Neuronal stem cell (in vitro differentiated cells): ENCODE measurements at regions not wholly inside any gene's neighbourhood (a gene's known extent, or its start where the extent isn't known, plus 50 kb on each side); places are given as distances from the start of the nearest gene placed in this dataset.

ENCODE experiments used
- DNase-seq: peaks from one replicate; pipeline ENCODE4 v3.0.0-alpha.2; 2013; ENCODE audit warnings: low spot score
- H2AFZ ChIP-seq: one replicate; pipeline ENCODE4 v1.6.1; 2013; ENCODE audit warnings: mild to moderate bottlenecking, low read length, inconsistent platforms
- H2AK5ac ChIP-seq: 2 replicates; pipeline ENCODE4 v1.6.1; 2013; ENCODE audit warnings: low read depth, mild to moderate bottlenecking, inconsistent platforms, low read length, moderate library complexity, mixed read lengths
- H2BK120ac ChIP-seq: 2 replicates; pipeline ENCODE4 v1.6.1; 2013; ENCODE audit warnings: low read depth, mild to moderate bottlenecking, inconsistent platforms, low read length, moderate library complexity, mixed read lengths
- H2BK12ac ChIP-seq: one replicate; pipeline ENCODE4 v1.6.1; 2013; ENCODE audit warnings: low read length, inconsistent platforms
- H2BK15ac ChIP-seq: 2 replicates; pipeline ENCODE4 v1.6.1; 2013; ENCODE audit warnings: mild to moderate bottlenecking, low read length, inconsistent platforms, mixed read lengths
- H2BK5ac ChIP-seq: one replicate; pipeline ENCODE4 v1.6.1; 2013; ENCODE audit warnings: inconsistent platforms, mild to moderate bottlenecking, low read length, moderate library complexity
- H3K14ac ChIP-seq: one replicate; pipeline ENCODE4 v1.6.1; 2013; ENCODE audit warnings: low read length, inconsistent platforms
- H3K18ac ChIP-seq: 2 replicates; pipeline ENCODE4 v1.6.1; 2013; ENCODE audit warnings: low read length, inconsistent platforms
- H3K23ac ChIP-seq: 2 replicates; pipeline ENCODE4 v1.6.1; 2013; ENCODE audit warnings: low read depth, mild to moderate bottlenecking, mixed read lengths, low read length, inconsistent platforms; ENCODE audit not compliant: poor library complexity
- H3K27ac ChIP-seq: replicated peaks from 3 replicates; pipeline ENCODE4 v1.5.1; 2013; ENCODE audit warnings: low read length, inconsistent platforms
- H3K27me3 ChIP-seq, 3 experiments: 2 replicates each; pipeline ENCODE4 v1.6.1; 2013; ENCODE audit warnings: low read length in 3 of 3, mild to moderate bottlenecking in 2 of 3, inconsistent platforms in 1 of 3, low read depth in 1 of 3, mixed read lengths in 1 of 3, moderate library complexity in 1 of 3; ENCODE audit not compliant: control insufficient read depth in 3 of 3, insufficient read depth in 3 of 3
- H3K36me3 ChIP-seq, 2 donors: replicated peaks in 1 of 2; 2 replicates each; pipeline ENCODE4 v1.6.1; 2013; ENCODE audit warnings: low read length in 2 of 2; ENCODE audit not compliant: control insufficient read depth in 2 of 2, insufficient read depth in 2 of 2
- H3K4ac ChIP-seq: 2 replicates; pipeline ENCODE4 v1.6.1; 2013; ENCODE audit warnings: inconsistent platforms, mild to moderate bottlenecking, low read length, moderate library complexity
- H3K4me1 ChIP-seq, 2 donors: 1 replicate in 1 of 2; 2 replicates in 1 of 2; pipeline ENCODE4 v1.6.1; 2013; ENCODE audit warnings: low read length in 2 of 2, low read depth in 1 of 2; ENCODE audit not compliant: control insufficient read depth in 2 of 2, insufficient read depth in 1 of 2
- H3K4me2 ChIP-seq: one replicate; pipeline ENCODE4 v1.6.1; 2013; ENCODE audit warnings: mild to moderate bottlenecking, low read length, inconsistent platforms; ENCODE audit not compliant: insufficient read depth, poor library complexity, severe bottlenecking
- H3K4me3 ChIP-seq, 2 donors: 2 replicates each; pipeline ENCODE4 v1.5.1; 2013; ENCODE audit warnings: low read length in 2 of 2, mild to moderate bottlenecking in 2 of 2, inconsistent platforms in 1 of 2, moderate library complexity in 1 of 2
- H3K79me1 ChIP-seq: one replicate; pipeline ENCODE4 v1.6.1; 2013; ENCODE audit warnings: low read depth, mild to moderate bottlenecking, inconsistent platforms, low read length, moderate library complexity
- H3K9ac ChIP-seq: one replicate; pipeline ENCODE4 v1.6.1; 2013; ENCODE audit warnings: mild to moderate bottlenecking, low read depth, low read length, inconsistent platforms; ENCODE audit not compliant: poor library complexity
- H3K9me3 ChIP-seq, 2 donors: replicated peaks in 1 of 2; 2 replicates each; pipeline versions ENCODE3 to v1.6.1; 2013; ENCODE audit warnings: low read length in 2 of 2, mild to moderate bottlenecking in 2 of 2, inconsistent platforms in 1 of 2, low read depth in 1 of 2, mixed read lengths in 1 of 2, moderate library complexity in 1 of 2; ENCODE audit not compliant: control insufficient read depth in 2 of 2, insufficient read depth in 1 of 2
- H4K8ac ChIP-seq: one replicate; pipeline ENCODE4 v1.6.1; 2013; ENCODE audit warnings: low read depth, mild to moderate bottlenecking, inconsistent platforms, low read length, moderate library complexity
- H4K91ac ChIP-seq: one replicate; pipeline ENCODE4 v1.6.1; 2013; ENCODE audit warnings: low read length, low read depth, mild to moderate bottlenecking, inconsistent platforms; ENCODE audit not compliant: poor library complexity
- WGBS, 2 donors: extraction: QIAGEN DNeasy Blood & Tissue Kit; methylation state at CpG; one replicate each; pipeline ENCODE4 v1.1.7; 2013; ENCODE audit warnings: missing lambda C conversion rate in 2 of 2, mixed read lengths in 1 of 2; ENCODE audit not compliant: insufficient read length in 2 of 2, insufficient replicate concordance in 1 of 2; ENCODE audit errors: extremely low coverage in 2 of 2; 5-methylcytosine and 5-hydroxymethylcytosine counted together

DNA sequence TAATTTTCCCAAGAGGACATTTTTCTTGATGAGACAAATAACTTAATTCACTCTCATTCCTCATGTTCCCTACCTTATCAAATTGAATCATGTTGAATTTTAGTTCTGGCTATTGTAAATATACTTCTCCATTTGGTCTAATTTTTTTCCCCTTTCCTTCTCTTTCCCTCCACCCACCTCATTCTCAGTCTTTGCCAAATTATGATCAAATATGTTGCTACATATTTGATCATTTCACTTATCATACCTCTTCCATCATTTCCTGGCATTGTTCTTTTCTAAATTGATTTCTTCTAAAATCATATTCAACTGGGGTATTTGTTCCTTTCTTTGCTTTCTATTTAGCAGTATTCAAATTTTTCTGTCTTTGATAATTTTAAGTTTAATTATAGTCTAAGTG is 52.3 kb downstream of the HDGFL1 start:
- no peaks in the 10 kb centered on the region for H3K27me3 ChIP-seq
- H3K27ac ChIP-seq = no peak overlapping the region
- DNase-seq = no peak
- H3K14ac ChIP-seq = no peak overlapping the region
- H3K18ac ChIP-seq = no peak overlapping the region
- H3K4me1 ChIP-seq = peaks cover 0 to 4% of the 10 kb centered on the region in 2 donors
- H3K4me3 ChIP-seq = no peak overlapping the region
- H2BK12ac ChIP-seq = no peak overlapping the region
- no peak overlapping the region for H2BK5ac ChIP-seq
- no peak overlapping the region for H2AFZ ChIP-seq
- H3K79me1 ChIP-seq = no peaks in the 10 kb centered on the region
- peaks cover 0 to 21% of the 10 kb centered on the region in 2 donors for H3K9me3 ChIP-seq
- H2BK15ac ChIP-seq = no peak overlapping the region
- no peak overlapping the region for H2AK5ac ChIP-seq
- H4K91ac ChIP-seq = no peak overlapping the region
- no peak overlapping the region for H3K4me2 ChIP-seq
- no peak overlapping the region for H3K9ac ChIP-seq
- H2BK120ac ChIP-seq = no peak overlapping the region
- H3K23ac ChIP-seq = no peak overlapping the region
- no peak overlapping the region for H4K8ac ChIP-seq
- H3K4ac ChIP-seq = no peak overlapping the region
- H3K36me3 ChIP-seq = no peaks in the 10 kb centered on the region

DNA sequence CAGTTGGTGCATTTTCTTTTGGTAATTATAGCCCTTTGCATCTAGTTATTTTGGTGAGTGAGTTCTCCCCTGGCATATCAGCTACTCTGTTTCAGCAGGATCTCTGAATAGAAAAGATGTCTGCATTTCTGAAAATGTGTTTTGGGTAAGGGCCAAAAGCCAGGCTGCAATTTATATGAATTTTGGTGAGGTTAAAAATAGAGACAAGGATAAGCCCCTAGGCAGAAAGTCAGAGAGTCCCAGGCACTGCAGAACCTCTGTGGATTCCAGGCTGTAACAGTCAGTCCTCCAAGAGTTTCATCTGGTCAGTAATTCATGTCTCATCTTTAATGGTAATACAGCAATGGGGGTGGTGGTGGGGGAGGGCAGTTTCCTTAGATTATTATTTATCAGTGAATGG is 53.0 kb downstream of the HDGFL1 start:
- Histone ChIP-seq H3K4me3 (no peak overlapping the region), H2AFZ (peak overlapping the region; percentile 69), H3K36me3 (no peaks in the 10 kb centered on the region), H2BK5ac (no peak overlapping the region), H3K9me3 (peaks cover 0 to 17% of the 10 kb centered on the region in 2 donors), H3K27ac (no peak overlapping the region), H3K4me1 (peaks cover 0 to 4% of the 10 kb centered on the region in 2 donors), H3K79me1 (no peaks in the 10 kb centered on the region), H2AK5ac (no peak overlapping the region), H2BK12ac (no peak overlapping the region), H3K4ac (no peak overlapping the region), H4K91ac (no peak overlapping the region), H3K23ac (no peak overlapping the region), H2BK120ac (no peak overlapping the region), H3K4me2 (no peak overlapping the region), H3K27me3 (no peaks in the 10 kb centered on the region), H2BK15ac (no peak overlapping the region), H4K8ac (no peak overlapping the region), H3K18ac (no peak overlapping the region), H3K14ac (no peak overlapping the region), H3K9ac (no peak overlapping the region)
- no peak for DNase-seq

DNA sequence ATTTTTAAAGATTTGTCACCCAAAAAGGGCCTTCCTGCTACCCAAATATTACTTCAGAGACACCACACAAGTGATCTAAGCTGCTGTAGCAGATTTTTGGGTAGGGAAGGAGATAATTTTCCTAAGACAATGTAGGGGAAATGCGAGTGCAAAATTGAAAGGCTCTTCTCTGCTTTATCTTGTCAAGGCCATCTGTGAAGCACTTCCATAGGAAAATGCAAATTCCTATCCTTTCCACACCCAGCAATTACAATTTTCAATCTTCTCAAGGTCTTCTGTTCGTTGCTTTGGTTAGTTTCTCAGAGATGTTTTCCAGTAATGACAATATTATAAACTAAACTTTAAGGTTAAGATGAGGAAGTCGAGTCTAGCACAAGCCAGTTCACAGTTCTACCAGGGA is 53.4 kb downstream of the HDGFL1 start:
- Histone ChIP-seq H3K79me1 (no peaks in the 10 kb centered on the region), H2AFZ (peak overlapping the region; percentile 69), H3K27ac (no peak overlapping the region), H2BK12ac (no peak overlapping the region), H2BK15ac (no peak overlapping the region), H2BK5ac (no peak overlapping the region), H3K23ac (no peak overlapping the region), H2AK5ac (no peak overlapping the region), H2BK120ac (no peak overlapping the region), H4K91ac (no peak overlapping the region), H3K36me3 (no peaks in the 10 kb centered on the region), H3K27me3 (no peaks in the 10 kb centered on the region), H3K9ac (no peak overlapping the region), H3K4me1 (peaks cover 0 to 4% of the 10 kb centered on the region in 2 donors), H3K4ac (no peak overlapping the region), H3K14ac (no peak overlapping the region), H3K4me2 (no peak overlapping the region), H3K18ac (no peak overlapping the region), H3K4me3 (no peak overlapping the region), H3K9me3 (peaks cover 0 to 20% of the 10 kb centered on the region in 2 donors), H4K8ac (no peak overlapping the region)
- no peak for DNase-seq
- WGBS, 2 donors = no CpG with 5 or more reads among the region's 3 CpGs

DNA sequence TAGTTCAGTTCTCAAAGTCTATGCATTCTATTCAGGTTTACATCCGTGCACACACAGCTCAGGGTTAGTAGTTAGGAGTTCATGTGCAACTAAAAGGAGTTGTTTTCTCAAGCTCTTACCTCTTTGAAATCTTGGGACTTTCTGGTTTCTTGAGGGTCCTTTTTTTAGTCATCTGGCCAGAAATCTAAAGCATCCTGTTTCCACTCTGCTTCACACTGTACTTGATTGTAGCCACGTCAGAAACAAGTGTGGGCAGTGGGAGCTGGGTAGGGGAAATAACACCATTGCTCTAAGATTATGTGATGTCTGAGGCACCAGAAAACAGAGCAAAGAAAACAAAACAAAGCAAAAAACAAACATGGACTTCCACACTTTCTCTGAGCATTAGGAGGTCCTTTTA is 58.3 kb downstream of the HDGFL1 start:
- no peak overlapping the region for H2AFZ ChIP-seq
- H2BK120ac ChIP-seq = no peak overlapping the region
- H4K91ac ChIP-seq = no peak overlapping the region
- no peak overlapping the region for H2BK15ac ChIP-seq
- peaks cover 0 to 16% of the 10 kb centered on the region in 2 donors for H3K9me3 ChIP-seq
- H3K9ac ChIP-seq = no peak overlapping the region
- H3K79me1 ChIP-seq = no peaks in the 10 kb centered on the region
- no peak overlapping the region for H2BK12ac ChIP-seq
- H2BK5ac ChIP-seq = no peak overlapping the region
- H3K4me3 ChIP-seq = no peak overlapping the region
- peaks cover 6 to 15% of the 10 kb centered on the region in 2 donors for H3K4me1 ChIP-seq
- no peak overlapping the region for H3K4ac ChIP-seq
- no CpG with 5 or more reads among the region's 2 CpGs for WGBS, 2 donors
- no peak overlapping the region for H3K23ac ChIP-seq
- no peak overlapping the region for H4K8ac ChIP-seq
- no peaks in the 10 kb centered on the region for H3K36me3 ChIP-seq
- H3K4me2 ChIP-seq = no peak overlapping the region
- no peak for DNase-seq
- H3K27ac ChIP-seq = no peak overlapping the region
- H2AK5ac ChIP-seq = no peak overlapping the region
- H3K27me3 ChIP-seq = no peaks in the 10 kb centered on the region
- H3K14ac ChIP-seq = no peak overlapping the region
- H3K18ac ChIP-seq = no peak overlapping the region
